Activated CD4-positive, alpha-beta T cell treated with anti-CD3 and anti-CD28 coated beads for 4 hours (primary cell): ENCODE measurements at regions not wholly inside any gene's neighbourhood (a gene's known extent, or its start where the extent isn't known, plus 50 kb on each side); places are given as distances from the start of the nearest gene placed in this dataset.

Experiments used
- DNase-seq, 2 donors: peaks; one replicate each; pipeline ENCODE4 v3.0.0-alpha.2; 2020

DNA sequence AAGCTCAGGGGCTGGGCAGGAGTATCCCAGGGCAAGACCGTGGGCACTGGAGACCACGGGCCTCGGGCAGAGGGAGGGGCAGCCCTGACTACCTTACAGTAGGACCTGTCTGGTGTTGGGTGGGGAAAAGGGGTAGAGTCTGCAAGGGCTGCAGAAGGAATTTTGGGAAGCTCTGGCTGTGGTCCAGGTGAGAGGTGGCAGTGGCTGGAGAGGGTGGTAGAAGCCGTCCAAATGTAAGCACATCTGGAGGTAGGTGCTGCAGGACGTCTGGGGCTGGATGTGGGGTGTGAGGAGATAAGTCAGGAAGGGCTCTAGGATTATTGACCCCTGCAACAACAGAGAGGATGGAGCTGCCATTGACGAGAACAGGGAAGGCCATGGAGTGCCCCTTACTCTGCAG is 486.7 kb downstream of the EIPR1 start:
- no peak for DNase-seq

DNA sequence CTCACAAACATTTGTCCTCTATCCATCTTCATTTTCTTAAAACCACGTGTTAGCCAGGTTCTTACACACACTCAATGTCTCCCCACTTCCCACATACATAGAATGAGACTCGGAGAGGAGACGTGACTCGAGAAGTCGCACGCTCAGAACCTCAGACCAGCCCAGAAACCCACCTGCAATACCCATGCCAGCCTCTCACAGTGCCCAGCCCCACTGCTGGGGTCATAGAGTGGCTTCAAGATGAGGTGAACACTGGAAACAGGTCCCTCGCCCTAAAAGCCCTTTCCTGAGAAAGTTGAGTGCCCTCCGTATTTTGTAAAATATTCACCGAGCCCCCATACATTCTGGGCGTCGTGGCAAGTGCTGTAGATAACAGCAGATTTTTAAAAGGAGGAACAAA is 487.4 kb downstream of the EIPR1 start:
- DNase-seq: no peak

- DNase-seq: no peak
Measured at GRCh38 chr2:2889646-2890045, 488.0 kb downstream of the EIPR1 start.

GRCh38 chr2:2889141-2889540 is 488.5 kb downstream of the EIPR1 start:
- no peak for DNase-seq

DNA sequence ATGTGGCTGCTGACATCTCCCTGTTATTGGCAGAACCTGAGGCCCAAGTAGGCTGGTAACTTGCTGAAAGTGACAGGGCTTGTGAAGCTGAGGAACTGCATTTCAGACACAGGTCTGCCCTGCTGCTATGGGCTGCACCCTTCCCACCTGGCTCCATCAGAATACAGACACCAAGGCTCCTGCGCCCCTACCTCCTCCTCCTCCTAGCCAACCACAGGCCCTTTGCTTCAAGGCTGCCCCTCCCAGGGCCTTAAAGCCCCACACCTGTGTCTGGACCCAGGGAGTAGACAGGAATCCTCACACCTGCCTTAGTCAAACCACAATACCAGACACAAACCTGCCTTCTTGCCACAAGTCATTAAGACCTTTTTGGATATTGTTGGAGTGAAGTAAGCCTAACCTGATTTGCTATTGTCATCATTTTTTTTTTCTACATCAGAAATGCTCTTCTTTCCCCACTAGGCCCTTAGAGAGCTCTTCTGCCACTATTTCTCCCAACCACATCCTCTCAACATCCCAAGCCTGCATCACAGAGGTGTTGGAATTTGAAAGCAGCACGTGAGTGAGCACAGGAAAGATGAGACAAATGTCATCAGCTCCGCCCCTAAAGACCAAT is 489.7 kb downstream of the EIPR1 start:
- DNase-seq: no peak

GRCh38 chr2:2886922-2887321 is 490.7 kb downstream of the EIPR1 start:
- DNase-seq: no peak

GRCh38 chr2:2881499-2881898 is 496.1 kb downstream of the EIPR1 start:
- no peak for DNase-seq

DNA sequence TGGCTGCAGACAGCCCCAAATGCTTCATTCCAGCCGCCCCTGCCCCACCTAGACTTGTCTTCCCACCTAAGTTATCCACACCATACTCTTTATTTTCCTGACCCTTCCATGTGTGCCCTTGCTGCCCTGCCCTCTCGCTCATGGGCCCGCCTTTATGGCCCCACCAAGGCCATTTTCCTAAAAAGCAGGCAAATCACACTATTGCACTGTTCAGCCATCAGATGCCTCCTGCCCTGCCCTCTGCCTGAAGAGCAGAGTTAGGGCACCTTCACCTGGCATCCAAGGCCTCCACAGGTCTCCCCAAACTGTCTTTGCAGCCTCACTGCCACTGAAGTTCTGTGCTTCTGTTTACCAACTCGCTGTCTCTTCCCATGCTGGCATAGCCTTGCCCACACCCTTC is 496.7 kb downstream of the EIPR1 start:
- DNase-seq: no peak

GRCh38 chr2:2879781-2880180 is 497.8 kb downstream of the EIPR1 start:
- no peak for DNase-seq

GRCh38 chr2:2879071-2879470 is 498.5 kb downstream of the EIPR1 start:
- no peak for DNase-seq

GRCh38 chr2:2877427-2877826 is 500.2 kb downstream of the EIPR1 start:
- no peak for DNase-seq

DNA sequence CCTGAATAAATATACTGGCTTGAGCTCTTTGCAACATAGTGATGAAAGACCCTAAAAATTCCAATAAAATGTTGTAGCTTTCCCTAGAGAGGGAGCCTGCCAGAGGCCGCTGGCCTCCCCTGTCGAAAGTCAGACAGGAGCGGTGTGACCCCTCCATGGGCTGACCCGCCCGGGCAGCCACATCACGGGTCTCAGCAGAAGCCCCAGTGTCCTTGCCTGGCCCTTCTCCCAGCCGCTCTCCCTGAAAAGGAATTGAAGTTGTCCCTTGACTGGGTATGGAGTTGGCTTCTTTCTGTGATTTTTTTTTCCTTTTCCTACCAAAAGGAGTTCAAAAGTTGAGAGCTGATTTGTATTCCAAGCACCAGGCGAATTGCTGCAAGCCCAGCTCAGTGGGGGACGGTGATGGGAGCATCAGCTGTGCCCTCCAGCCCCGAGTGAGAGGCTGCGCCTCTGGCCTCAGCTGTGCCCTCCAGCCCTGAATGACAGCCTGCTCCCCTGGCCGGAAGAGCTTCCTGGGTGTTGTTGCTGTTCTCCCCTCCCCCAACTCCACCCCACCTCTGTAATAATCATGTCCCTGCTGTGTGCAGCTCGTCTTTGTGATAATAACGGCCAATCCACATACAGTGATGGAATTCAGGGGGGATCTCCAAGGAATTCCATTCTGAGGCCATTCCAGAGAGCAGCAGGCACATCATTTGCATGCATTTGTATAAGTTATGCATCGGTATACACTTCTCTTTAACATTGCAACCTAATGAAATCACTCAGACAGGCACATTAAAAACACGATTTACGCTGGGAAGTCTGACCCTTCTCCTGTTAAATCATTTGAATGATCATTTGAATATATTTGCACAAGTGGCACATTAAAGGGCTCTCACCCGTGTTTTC is 501.0 kb downstream of the EIPR1 start:
- DNase-seq: no peak

GRCh38 chr2:2875831-2876230 is 501.8 kb downstream of the EIPR1 start:
- no peak for DNase-seq

DNA sequence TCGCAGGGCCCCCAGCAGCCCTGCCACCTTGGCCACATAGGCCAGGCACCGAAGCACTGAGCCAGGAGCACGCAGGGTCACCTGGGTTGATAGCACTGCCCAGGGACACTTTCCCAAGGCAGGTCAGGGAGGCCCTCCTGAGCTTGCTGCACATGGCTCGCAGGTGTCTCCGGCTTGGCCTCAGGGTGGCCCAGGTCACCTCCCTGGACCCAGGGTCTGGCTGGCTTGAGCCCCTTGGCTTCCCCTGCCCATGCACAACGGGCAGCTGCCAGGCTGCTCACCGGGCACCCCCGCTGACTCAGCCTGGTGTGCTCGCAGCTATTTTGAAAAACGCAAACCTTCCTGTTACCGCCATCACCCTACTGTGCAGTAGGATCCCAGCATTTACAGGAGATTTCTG is 502.3 kb downstream of the EIPR1 start:
- DNase-seq: no peak

DNA sequence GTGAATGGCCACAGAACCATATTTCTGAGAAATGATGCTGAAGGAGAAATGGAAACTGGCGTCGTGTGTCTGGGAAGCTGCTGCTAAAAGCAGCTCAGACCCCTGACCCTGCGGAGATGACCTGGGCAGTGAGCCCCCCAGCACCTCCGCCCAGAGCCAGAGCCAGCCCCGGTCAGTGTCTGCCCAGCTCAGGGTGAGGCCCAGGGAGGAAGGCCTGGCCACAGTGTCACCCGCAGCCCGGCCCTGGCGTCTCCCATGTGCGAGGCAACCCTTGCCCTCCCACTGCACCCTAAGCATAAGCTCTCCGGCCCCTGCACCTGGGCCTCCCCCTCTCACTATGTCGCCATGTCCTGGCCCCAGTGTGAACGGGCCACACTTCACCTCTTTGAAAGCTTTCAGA is 502.8 kb downstream of the EIPR1 start:
- no peak for DNase-seq

- no peak for DNase-seq
Measured at GRCh38 chr2:2874341-2874740, 503.3 kb downstream of the EIPR1 start.

GRCh38 chr2:2873450-2873811 is 504.2 kb downstream of the EIPR1 start:
- no peak for DNase-seq

DNA sequence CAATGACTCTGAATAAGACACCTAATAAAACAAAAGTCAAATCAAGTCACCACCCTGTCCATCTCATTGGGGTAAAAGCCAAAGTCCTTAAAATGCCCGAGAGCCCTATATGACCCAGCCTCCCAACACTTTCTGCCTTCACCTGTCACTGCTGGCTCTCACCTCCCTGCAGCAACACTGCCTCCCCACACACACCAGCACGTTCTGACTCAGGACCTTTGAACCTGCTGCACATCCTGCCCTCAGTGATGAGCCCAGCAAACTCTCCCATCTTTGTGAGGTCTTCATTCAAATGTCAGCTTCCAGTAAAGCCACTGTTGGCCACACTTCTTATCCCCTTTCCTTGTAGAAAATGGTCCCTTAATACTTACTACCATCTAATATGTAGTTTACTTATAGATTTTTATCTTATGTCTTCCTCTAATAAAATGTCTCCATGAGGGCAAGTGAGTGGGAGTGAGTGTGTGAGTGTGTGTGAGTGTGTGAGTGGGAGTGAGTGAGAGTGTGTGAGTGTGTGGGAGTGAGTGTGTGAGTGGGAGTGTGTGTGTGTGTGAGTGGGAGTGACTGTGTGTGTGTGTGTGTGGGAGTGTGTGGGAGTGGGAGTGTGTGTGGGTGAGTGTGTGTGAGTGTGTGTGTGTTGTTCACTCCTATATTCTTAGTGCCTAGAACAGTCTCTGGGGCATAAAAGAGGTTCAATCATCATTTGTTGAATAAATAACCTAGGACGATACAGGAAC is 504.7 kb downstream of the EIPR1 start:
- no peak for DNase-seq

GRCh38 chr2:2872309-2872617 is 505.4 kb downstream of the EIPR1 start:
- no peak for DNase-seq

DNA sequence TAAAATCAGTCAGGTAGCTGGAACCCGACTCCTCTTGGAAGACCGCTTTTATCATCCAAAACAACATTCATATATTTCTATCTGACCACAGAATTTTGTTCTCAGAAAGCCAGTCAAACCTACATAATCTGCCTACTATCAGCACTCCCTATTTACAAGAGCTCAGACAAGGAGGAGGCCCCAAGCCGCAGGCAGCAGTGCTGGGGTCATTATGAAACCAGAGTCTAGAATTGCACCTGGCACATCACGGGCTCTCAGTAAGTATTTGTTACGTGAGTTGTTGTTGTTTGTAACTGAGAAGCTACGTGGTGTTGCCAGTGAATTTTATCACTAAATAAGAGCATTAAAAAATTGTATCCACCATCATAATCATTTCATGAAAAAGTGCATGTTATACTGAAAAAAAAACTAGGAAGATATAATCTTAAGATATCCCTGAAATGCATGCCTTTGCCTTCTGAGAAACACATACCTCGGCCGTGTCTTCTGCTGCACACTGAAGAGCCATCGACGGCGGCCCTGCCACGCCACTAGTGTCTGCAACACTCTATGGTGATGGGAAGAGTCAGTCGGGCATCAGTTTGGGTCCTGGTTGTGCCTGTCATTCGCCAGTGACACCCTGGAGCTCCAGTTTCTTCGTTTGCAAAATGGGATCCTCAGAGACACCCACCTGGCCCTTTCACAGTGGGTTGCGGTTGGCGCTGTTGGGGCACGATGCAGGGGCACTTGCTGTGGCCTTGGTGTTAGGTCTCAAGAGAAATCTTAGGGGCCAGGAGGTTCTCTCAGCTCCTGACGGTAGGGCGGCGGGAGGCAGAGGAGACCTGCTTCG is 505.9 kb downstream of the EIPR1 start:
- DNase-seq: no peak

DNA sequence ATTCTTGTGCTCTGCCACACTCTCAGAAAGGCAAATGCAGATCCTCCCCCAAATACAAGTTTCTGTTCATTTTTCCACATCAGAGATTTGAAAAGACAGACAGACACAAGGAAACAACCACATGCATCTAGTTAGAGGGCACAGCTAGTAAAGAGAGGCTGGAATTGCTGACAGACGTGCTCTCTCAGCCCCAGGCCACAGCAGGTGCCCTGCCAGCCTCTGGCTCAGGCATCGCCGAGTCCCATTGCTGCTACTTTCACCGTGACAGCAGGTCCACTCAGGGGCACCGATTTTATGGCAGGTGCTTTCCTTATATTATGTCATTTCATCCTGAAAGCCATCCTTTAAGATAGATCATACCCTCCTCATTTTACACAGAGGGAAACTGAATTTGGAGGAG is 507.5 kb downstream of the EIPR1 start:
- DNase-seq: no peak

DNA sequence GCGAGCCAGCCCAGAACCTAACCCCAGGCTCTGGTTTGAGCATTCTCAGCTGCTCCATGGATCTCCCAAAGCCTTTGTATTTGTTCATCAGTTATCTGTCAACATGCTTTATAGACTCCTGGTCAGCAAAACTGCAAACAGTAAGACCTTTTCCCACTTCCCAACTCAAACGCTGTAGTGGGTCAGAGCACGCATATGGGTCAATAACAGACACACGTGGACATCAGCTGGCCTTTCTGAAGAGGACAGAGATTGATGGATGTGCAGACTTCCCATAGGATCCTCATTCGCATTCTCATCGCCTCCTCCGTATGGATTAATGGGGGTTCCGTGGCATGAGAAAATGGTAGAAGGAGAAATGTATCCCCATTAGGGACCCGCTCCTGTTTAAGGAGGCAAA is 508.1 kb downstream of the EIPR1 start:
- DNase-seq: no peak

- no peak for DNase-seq
Measured at GRCh38 chr2:2868085-2868484, 509.5 kb downstream of the EIPR1 start.
